ENCODE measurements at regions not wholly inside any gene's neighbourhood (a gene's known extent, or its start where the extent isn't known, plus 50 kb on each side); places are given as distances from the start of the nearest gene placed in this dataset.

DNA sequence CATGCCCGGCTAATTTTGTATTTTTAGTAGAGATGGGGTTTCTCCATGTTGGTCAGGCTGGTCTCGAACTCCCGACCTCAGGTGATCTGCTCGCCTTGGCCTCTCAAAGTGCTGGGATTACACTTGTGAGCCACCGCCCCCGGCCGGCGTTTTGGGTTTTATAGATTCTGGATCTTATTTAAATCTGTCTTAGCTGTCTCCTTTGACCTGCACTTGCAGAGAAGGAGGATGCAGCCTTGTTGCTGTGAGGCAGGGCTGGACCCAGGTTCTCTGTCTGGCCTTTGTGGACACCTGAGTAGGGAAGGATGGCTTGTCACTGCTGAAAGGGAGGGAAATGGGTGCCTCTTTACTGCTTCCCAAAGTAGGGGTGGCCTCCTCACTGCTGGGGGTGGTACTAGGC, 83.0 kb upstream of the HS6ST1 start:
- H3K79me2 ChIP-seq (ENCODE audit: control insufficient read depth, insufficient read depth, low read length) = no peaks in the 10 kb centered on the region
- H3K9ac ChIP-seq (ENCODE audit: insufficient read depth, low read length) = no peak overlapping the region
- no peak overlapping the region for H3K27ac ChIP-seq (ENCODE audit: insufficient read depth, low read length)
- no peaks in the 10 kb centered on the region for H3K36me3 ChIP-seq (ENCODE audit: control insufficient read depth, insufficient read depth, low read length)
- TF ChIP-seq, protein P1, sequence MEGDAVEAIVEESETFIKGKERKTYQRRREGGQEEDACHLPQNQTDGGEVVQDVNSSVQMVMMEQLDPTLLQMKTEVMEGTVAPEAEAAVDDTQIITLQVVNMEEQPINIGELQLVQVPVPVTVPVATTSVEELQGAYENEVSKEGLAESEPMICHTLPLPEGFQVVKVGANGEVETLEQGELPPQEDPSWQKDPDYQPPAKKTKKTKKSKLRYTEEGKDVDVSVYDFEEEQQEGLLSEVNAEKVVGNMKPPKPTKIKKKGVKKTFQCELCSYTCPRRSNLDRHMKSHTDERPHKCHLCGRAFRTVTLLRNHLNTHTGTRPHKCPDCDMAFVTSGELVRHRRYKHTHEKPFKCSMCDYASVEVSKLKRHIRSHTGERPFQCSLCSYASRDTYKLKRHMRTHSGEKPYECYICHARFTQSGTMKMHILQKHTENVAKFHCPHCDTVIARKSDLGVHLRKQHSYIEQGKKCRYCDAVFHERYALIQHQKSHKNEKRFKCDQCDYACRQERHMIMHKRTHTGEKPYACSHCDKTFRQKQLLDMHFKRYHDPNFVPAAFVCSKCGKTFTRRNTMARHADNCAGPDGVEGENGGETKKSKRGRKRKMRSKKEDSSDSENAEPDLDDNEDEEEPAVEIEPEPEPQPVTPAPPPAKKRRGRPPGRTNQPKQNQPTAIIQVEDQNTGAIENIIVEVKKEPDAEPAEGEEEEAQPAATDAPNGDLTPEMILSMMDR (conservative IDR thresholded peaks at IDR 0.05 in 1 of 2, IDR thresholded peaks at IDR 0.05 in 1 of 2; ENCODE audit: low read depth in 1 of 2, low read length in 2 of 2) = no peak
- TF ChIP-seq EZH2 (IDR thresholded peaks at IDR 0.05; ENCODE audit: low read length, missing control alignments) = no peak
- no peak for DNase-seq (ENCODE audit: low read depth in 2 of 2)
- H3K4me3 ChIP-seq (replicated peaks in 1 of 4; ENCODE audit: control extremely low read depth in 1 of 4, insufficient read depth in 1 of 4, low read depth in 3 of 4, low read length in 4 of 4) = no peak overlapping the region
- H4K20me1 ChIP-seq (ENCODE audit: control insufficient read depth, extremely low read depth, insufficient read depth, low read length) = no peaks in the 10 kb centered on the region
- no peak overlapping the region for H2AFZ ChIP-seq (ENCODE audit: low read length)
- no peaks in the 10 kb centered on the region for H3K4me1 ChIP-seq (ENCODE audit: control insufficient read depth, extremely low read depth, insufficient read depth, low read length)
- no peak overlapping the region for H3K4me2 ChIP-seq (ENCODE audit: extremely low read depth, insufficient read depth, low read length)
- no peaks in the 10 kb centered on the region for H3K27me3 ChIP-seq (ENCODE audit: control insufficient read depth, insufficient read depth, low read length)
- no peaks in the 10 kb centered on the region for H3K9me3 ChIP-seq (ENCODE audit: control insufficient read depth, insufficient read depth, low read depth, low read length)

DNA sequence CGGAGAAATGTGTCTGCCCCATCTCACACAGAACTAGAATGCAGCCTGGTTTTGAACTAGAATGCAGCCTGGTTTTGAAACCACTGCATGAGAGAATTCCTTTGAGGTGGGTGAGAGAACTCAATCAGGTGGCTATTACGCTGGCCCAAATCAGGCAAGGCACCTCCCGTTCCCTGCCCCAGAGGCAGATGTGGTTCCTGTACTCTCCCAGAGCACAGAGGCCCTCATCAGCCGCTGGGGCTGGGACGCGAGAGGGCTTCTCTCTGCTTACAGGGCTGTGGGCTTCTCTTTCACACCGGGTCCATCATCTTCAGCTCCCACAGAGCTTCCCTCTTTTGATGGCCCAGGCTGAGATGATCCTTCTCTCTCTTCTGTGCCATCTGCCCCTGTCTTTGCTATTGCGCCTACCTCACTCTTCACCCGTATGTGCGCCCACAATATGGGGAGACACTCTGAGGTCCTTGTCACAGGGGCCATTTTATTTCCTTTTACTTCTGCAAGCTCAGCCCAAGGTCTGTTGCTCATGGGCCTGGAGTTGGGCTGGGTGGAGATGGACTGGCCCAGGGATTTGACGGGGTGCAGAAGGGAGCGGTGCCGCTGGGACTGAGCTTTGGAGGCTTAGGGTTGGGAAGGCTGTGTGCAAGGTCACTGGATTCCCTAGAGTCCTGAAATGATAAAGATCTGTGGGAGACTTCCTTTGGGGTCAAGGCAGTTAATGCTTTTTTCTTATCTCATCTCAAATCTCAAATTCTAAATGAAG, 84.4 kb upstream of the HS6ST1 start:
- Histone ChIP-seq H2AFZ (ENCODE audit: low read length) (no peak overlapping the region), H3K4me2 (ENCODE audit: extremely low read depth, insufficient read depth, low read length) (no peak overlapping the region), H3K27ac (ENCODE audit: insufficient read depth, low read length) (no peak overlapping the region), H3K9ac (ENCODE audit: insufficient read depth, low read length) (no peak overlapping the region), H3K9me3 (ENCODE audit: control insufficient read depth, insufficient read depth, low read depth, low read length) (no peaks in the 10 kb centered on the region), H3K79me2 (ENCODE audit: control insufficient read depth, insufficient read depth, low read length) (no peaks in the 10 kb centered on the region), H3K27me3 (ENCODE audit: control insufficient read depth, insufficient read depth, low read length) (no peaks in the 10 kb centered on the region), H3K36me3 (ENCODE audit: control insufficient read depth, insufficient read depth, low read length) (no peaks in the 10 kb centered on the region), H3K4me3 (replicated peaks in 1 of 4; ENCODE audit: control extremely low read depth in 1 of 4, insufficient read depth in 1 of 4, low read depth in 3 of 4, low read length in 4 of 4) (no peak overlapping the region), H3K4me1 (ENCODE audit: control insufficient read depth, extremely low read depth, insufficient read depth, low read length) (no peaks in the 10 kb centered on the region), H4K20me1 (ENCODE audit: control insufficient read depth, extremely low read depth, insufficient read depth, low read length) (no peaks in the 10 kb centered on the region)
- TF ChIP-seq EZH2 (IDR thresholded peaks at IDR 0.05; ENCODE audit: low read length, missing control alignments) = no peak
- TF ChIP-seq, protein P1 (conservative IDR thresholded peaks at IDR 0.05 in 1 of 2, IDR thresholded peaks at IDR 0.05 in 1 of 2; ENCODE audit: low read depth in 1 of 2, low read length in 2 of 2) = no peak
- DNase-seq (ENCODE audit: low read depth in 2 of 2) = no peak

DNA sequence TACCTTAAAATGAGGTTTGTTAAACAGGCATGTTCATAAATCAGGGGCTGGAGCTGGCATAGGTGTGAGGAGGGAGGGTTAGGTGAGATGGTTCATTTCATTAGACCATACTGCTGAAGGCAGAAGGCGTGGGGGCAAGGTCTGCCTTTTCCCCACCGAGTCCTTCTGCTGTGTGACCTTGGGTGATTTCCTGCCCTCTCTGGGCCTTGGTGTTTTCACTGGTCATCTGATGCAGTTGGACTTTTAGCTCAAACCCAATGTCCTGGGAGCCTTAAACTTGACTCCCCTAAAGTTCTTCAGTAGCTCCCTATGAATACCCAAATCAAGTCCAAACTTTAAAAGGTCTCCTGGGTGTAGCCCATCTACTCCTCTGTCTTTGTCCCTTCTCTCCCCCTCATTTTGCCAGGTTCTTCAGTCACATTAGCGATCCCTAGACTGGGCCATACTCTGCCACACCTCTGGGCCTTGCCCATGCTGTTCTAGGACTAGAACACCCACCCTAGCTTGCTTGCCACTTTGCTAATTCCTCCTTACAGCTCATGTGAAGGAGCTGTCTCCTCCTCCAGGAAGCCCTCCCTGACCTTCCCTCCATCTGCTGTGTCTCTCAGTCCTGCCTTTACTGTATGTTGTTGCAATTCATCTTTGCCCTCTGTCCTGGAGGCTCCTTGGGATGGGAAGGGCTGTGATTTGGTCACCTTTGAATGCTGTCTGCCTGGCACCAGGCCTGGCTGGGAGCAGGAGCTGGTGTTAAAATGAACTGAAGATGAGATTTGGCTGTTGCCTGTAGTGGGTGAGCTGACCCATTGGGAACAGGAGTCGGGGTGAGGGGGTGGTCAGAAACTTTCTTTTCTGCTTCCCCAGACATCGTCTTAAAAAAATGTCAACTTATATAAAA, 85.4 kb upstream of the HS6ST1 start:
- H3K9me3 ChIP-seq (ENCODE audit: control insufficient read depth, insufficient read depth, low read depth, low read length) = no peaks in the 10 kb centered on the region
- H4K20me1 ChIP-seq (ENCODE audit: control insufficient read depth, extremely low read depth, insufficient read depth, low read length) = no peaks in the 10 kb centered on the region
- H2AFZ ChIP-seq (ENCODE audit: low read length) = no peak overlapping the region
- no peak overlapping the region for H3K4me2 ChIP-seq (ENCODE audit: extremely low read depth, insufficient read depth, low read length)
- H3K27ac ChIP-seq (ENCODE audit: insufficient read depth, low read length) = no peak overlapping the region
- peaks cover 8% of the 10 kb centered on the region for H3K4me1 ChIP-seq (ENCODE audit: control insufficient read depth, extremely low read depth, insufficient read depth, low read length)
- H3K4me3 ChIP-seq (replicated peaks in 1 of 4; ENCODE audit: control extremely low read depth in 1 of 4, insufficient read depth in 1 of 4, low read depth in 3 of 4, low read length in 4 of 4) = no peak overlapping the region
- no peaks in the 10 kb centered on the region for H3K79me2 ChIP-seq (ENCODE audit: control insufficient read depth, insufficient read depth, low read length)
- TF ChIP-seq EZH2 (IDR thresholded peaks at IDR 0.05; ENCODE audit: low read length, missing control alignments) = no peak
- TF ChIP-seq, protein P1 (conservative IDR thresholded peaks at IDR 0.05 in 1 of 2, IDR thresholded peaks at IDR 0.05 in 1 of 2; ENCODE audit: low read depth in 1 of 2, low read length in 2 of 2) = no peak
- no peak overlapping the region for H3K9ac ChIP-seq (ENCODE audit: insufficient read depth, low read length)
- no peaks in the 10 kb centered on the region for H3K27me3 ChIP-seq (ENCODE audit: control insufficient read depth, insufficient read depth, low read length)
- DNase-seq (ENCODE audit: low read depth in 2 of 2) = no peak
- no peaks in the 10 kb centered on the region for H3K36me3 ChIP-seq (ENCODE audit: control insufficient read depth, insufficient read depth, low read length)
